ENCODE measurements at regions not wholly inside any gene's neighbourhood (a gene's known extent, or its start where the extent isn't known, plus 50 kb on each side); places are given as distances from the start of the nearest gene placed in this dataset.

DNA sequence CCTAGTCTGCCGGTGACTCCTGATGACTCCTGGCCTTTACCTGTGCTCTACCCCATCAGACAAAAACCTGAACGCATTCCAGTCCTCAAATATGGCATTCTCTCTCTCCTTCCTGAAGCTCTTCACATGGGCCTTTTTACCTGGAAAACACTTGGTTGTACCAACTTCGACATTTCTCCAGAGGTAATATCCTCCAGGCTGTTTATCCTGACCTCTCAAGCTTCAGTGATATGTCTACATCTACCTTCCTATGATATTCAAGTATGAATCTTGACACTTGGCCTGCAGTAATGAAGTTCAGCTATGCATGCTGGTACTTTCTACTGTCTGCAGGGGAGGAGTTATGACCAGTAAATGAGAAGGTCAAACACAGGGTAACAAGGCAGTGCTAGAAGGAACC is 901.8 kb downstream of the VRK1 start:
- Histone ChIP-seq H3K4me3 (replicated peaks in 1 of 3; ENCODE audit: insufficient read depth in 1 of 3, low read depth in 1 of 3, low read length in 3 of 3) (no peak overlapping the region), H3K9me1 (replicated peaks; ENCODE audit: control insufficient read depth, extremely low read depth, insufficient read depth, low read length) (no peaks in the 10 kb centered on the region), H3K4me2 (ENCODE audit: insufficient read depth, low read length) (no peak overlapping the region), H4K20me1 (replicated peaks; ENCODE audit: control insufficient read depth, extremely low read depth, insufficient read depth, low read length) (no peaks in the 10 kb centered on the region), H3K79me2 (ENCODE audit: control insufficient read depth, insufficient read depth, low read length) (no peaks in the 10 kb centered on the region), H3K27me3 (ENCODE audit: control insufficient read depth in 2 of 2, insufficient read depth in 2 of 2, low read length in 2 of 2) (no peaks in the 10 kb centered on the region), H3K9me3 (replicated peaks; ENCODE audit: control insufficient read depth, insufficient read depth, low read length) (no peaks in the 10 kb centered on the region), H3K4me1 (ENCODE audit: control insufficient read depth, extremely low read depth, insufficient read depth, low read length) (no peaks in the 10 kb centered on the region), H3K9ac (replicated peaks; ENCODE audit: extremely low read depth, insufficient read depth, low read length) (no peak overlapping the region), H3K27ac (ENCODE audit: insufficient read depth, low read depth, low read length) (no peak overlapping the region), H2AFZ (ENCODE audit: low read depth, low read length) (no peak overlapping the region), H3K36me3 (ENCODE audit: control insufficient read depth in 2 of 2, extremely low read depth in 1 of 2, insufficient read depth in 2 of 2, low read length in 2 of 2) (no peaks in the 10 kb centered on the region)
- ChIA-PET CTCF (no interaction called here), POLR2A (no interaction called here)
- DNase-seq (ENCODE audit: low read depth, low spot score) (no peak), FAIRE-seq (no peak)
- no peak for TF ChIP-seq FOS (IDR thresholded peaks at IDR 0.05; ENCODE audit: borderline replicate concordance, insufficient read depth, low read length)
- no peak for TF ChIP-seq GATA2 (IDR thresholded peaks at IDR 0.05; ENCODE audit: insufficient read depth, insufficient read length, low read depth, low read length)
- no peak for TF ChIP-seq POLR2A (IDR thresholded peaks at IDR 0.05; ENCODE audit: low read depth, low read length)
- TF ChIP-seq, protein P1, sequence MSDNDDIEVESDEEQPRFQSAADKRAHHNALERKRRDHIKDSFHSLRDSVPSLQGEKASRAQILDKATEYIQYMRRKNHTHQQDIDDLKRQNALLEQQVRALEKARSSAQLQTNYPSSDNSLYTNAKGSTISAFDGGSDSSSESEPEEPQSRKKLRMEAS (IDR thresholded peaks at IDR 0.05; ENCODE audit: insufficient read depth, insufficient read length), result no peak
- no peak for TF ChIP-seq EZH2 (IDR thresholded peaks at IDR 0.05; ENCODE audit: borderline replicate concordance, low read depth, low read length, severe bottlenecking)
- no peak for TF ChIP-seq JUN (IDR thresholded peaks at IDR 0.05; ENCODE audit: borderline replicate concordance, insufficient read depth, insufficient read length, low read depth)
- TF ChIP-seq, protein P2, sequence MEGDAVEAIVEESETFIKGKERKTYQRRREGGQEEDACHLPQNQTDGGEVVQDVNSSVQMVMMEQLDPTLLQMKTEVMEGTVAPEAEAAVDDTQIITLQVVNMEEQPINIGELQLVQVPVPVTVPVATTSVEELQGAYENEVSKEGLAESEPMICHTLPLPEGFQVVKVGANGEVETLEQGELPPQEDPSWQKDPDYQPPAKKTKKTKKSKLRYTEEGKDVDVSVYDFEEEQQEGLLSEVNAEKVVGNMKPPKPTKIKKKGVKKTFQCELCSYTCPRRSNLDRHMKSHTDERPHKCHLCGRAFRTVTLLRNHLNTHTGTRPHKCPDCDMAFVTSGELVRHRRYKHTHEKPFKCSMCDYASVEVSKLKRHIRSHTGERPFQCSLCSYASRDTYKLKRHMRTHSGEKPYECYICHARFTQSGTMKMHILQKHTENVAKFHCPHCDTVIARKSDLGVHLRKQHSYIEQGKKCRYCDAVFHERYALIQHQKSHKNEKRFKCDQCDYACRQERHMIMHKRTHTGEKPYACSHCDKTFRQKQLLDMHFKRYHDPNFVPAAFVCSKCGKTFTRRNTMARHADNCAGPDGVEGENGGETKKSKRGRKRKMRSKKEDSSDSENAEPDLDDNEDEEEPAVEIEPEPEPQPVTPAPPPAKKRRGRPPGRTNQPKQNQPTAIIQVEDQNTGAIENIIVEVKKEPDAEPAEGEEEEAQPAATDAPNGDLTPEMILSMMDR (IDR thresholded peaks at IDR 0.05; ENCODE audit: extremely low read depth in 1 of 2, insufficient read depth in 1 of 2, low read depth in 1 of 2, low read length in 2 of 2), result no peak
- TF ChIP-seq MYC (IDR thresholded peaks at IDR 0.05; ENCODE audit: low read depth, low read length), result no peak
- no peak for TF ChIP-seq POLR2AphosphoS5 (IDR thresholded peaks at IDR 0.05; ENCODE audit: insufficient read depth, low read depth, low read length)
- intact Hi-C loops (cut with micrococcal nuclease) (no loop called here), dilution Hi-C loops (cut with MboI; ENCODE audit: extremely low pct_ligation_motif_present, low sequenced_read_pairs) (no loop called here)
- BruUV-seq (replicated peaks), result no TSS peak
